ENCODE measurements at regions not wholly inside any gene's neighbourhood (a gene's known extent, or its start where the extent isn't known, plus 50 kb on each side); places are given as distances from the start of the nearest gene placed in this dataset.

- no peak for DNase-seq (ENCODE audit: low read depth in 1 of 2, low spot score in 1 of 2)
- Histone ChIP-seq H3K4me3 (replicated peaks; ENCODE audit: insufficient read depth, low read length) (no peak overlapping the region), H3K27ac (replicated peaks) (no peak overlapping the region), H3K27me3 (ENCODE audit: insufficient read depth, poor library complexity, severe bottlenecking) (no peaks in the 10 kb centered on the region)
- TF ChIP-seq SPI1 (IDR thresholded peaks at IDR 0.05; ENCODE audit: borderline replicate concordance, low read depth) (no peak), GABPA (IDR thresholded peaks at IDR 0.05; ENCODE audit: low read depth) (no peak)
Measured at GRCh38 chr7:25349283-25350017, 121.2 kb upstream of the NPVF start.

GRCh38 chr7:25350041-25350440 is 121.8 kb upstream of the NPVF start:
- H3K27me3 ChIP-seq (ENCODE audit: insufficient read depth, poor library complexity, severe bottlenecking) = no peaks in the 10 kb centered on the region
- no peak for DNase-seq (ENCODE audit: low read depth in 1 of 2, low spot score in 1 of 2)
- TF ChIP-seq GABPA (IDR thresholded peaks at IDR 0.05; ENCODE audit: low read depth) = no peak
- TF ChIP-seq SPI1 (IDR thresholded peaks at IDR 0.05; ENCODE audit: borderline replicate concordance, low read depth) = no peak
- TF ChIP-seq REST (IDR thresholded peaks at IDR 0.05; ENCODE audit: insufficient replicate concordance, low read depth) = no peak
- TF ChIP-seq POLR2AphosphoS5 (IDR thresholded peaks at IDR 0.05; ENCODE audit: low read depth) = no peak
- no peak for TF ChIP-seq CTCF (IDR thresholded peaks at IDR 0.05; ENCODE audit: insufficient read depth, low read length)
- no peak overlapping the region for H3K4me3 ChIP-seq (replicated peaks; ENCODE audit: insufficient read depth, low read length)
- H3K27ac ChIP-seq (replicated peaks) = no peak overlapping the region

GRCh38 chr7:25351761-25352160 is 123.5 kb upstream of the NPVF start:
- Histone ChIP-seq H3K27ac (replicated peaks) (no peak overlapping the region), H3K4me3 (replicated peaks; ENCODE audit: insufficient read depth, low read length) (no peak overlapping the region), H3K27me3 (ENCODE audit: insufficient read depth, poor library complexity, severe bottlenecking) (no peaks in the 10 kb centered on the region)
- no peak for DNase-seq (ENCODE audit: low read depth in 1 of 2, low spot score in 1 of 2)
- no peak for TF ChIP-seq POLR2AphosphoS5 (IDR thresholded peaks at IDR 0.05; ENCODE audit: low read depth)
- TF ChIP-seq REST (IDR thresholded peaks at IDR 0.05; ENCODE audit: insufficient replicate concordance, low read depth) = no peak

- H3K27me3 ChIP-seq (ENCODE audit: insufficient read depth, poor library complexity, severe bottlenecking) = no peaks in the 10 kb centered on the region
- no peak for TF ChIP-seq POLR2AphosphoS5 (IDR thresholded peaks at IDR 0.05; ENCODE audit: low read depth)
- no peak for TF ChIP-seq CTCF (IDR thresholded peaks at IDR 0.05; ENCODE audit: insufficient read depth, low read length)
- no peak for TF ChIP-seq REST (IDR thresholded peaks at IDR 0.05; ENCODE audit: insufficient replicate concordance, low read depth)
- no peak for TF ChIP-seq SPI1 (IDR thresholded peaks at IDR 0.05; ENCODE audit: borderline replicate concordance, low read depth)
- TF ChIP-seq GABPA (IDR thresholded peaks at IDR 0.05; ENCODE audit: low read depth) = no peak
- no peak for DNase-seq (ENCODE audit: low read depth in 1 of 2, low spot score in 1 of 2)
- H3K27ac ChIP-seq (replicated peaks) = no peak overlapping the region
- H3K4me3 ChIP-seq (replicated peaks; ENCODE audit: insufficient read depth, low read length) = no peak overlapping the region
Measured at GRCh38 chr7:25353196-25353595, 124.9 kb upstream of the NPVF start.

Measured in HL-60 (cell line).